HCT116 (cell line): ENCODE measurements at regions not wholly inside any gene's neighbourhood (a gene's known extent, or its start where the extent isn't known, plus 50 kb on each side); places are given as distances from the start of the nearest gene placed in this dataset.

Source experiments
- CBX3 ChIP-seq: IDR thresholded peaks from 2 replicates; pipeline ENCODE4 v1.6.1; 2012; ENCODE audit warnings: low read depth
- EGR1 ChIP-seq: IDR thresholded peaks from 2 replicates; pipeline ENCODE4 v1.6.1; 2012; ENCODE audit warnings: low read depth
- ELF1 ChIP-seq: IDR thresholded peaks from 2 replicates; pipeline ENCODE4 v1.6.1; 2012; ENCODE audit warnings: low read depth, borderline replicate concordance
- EZH2 ChIP-seq: fragments of 200-600 bp; sonication (generic); IDR thresholded peaks from 2 replicates; pipeline ENCODE4 v1.6.1; 2017; ENCODE audit warnings: antibody characterized with exemption, mixed run types
- EZH2phosphoT487 ChIP-seq: fragments of 200-600 bp; IDR thresholded peaks from 2 replicates; pipeline ENCODE4 v1.6.1; 2018; ENCODE audit warnings: antibody characterized with exemption, borderline replicate concordance
- POLR2A ChIP-seq: IDR thresholded peaks from 2 replicates; pipeline ENCODE4 v1.7.0; 2011; ENCODE audit warnings: borderline replicate concordance; ENCODE audit not compliant: insufficient read depth, insufficient read length; ENCODE audit errors: extremely low read depth
- POLR2AphosphoS5 ChIP-seq: IDR thresholded peaks from 2 replicates; pipeline ENCODE4 v1.6.1; 2011; ENCODE audit warnings: mild to moderate bottlenecking, low read depth, low read length, moderate library complexity
- SIN3A ChIP-seq: IDR thresholded peaks from 2 replicates; pipeline ENCODE4 v1.6.1; 2012; ENCODE audit warnings: low read depth
- SRF ChIP-seq: IDR thresholded peaks from 2 replicates; pipeline ENCODE4 v1.6.1; 2012; ENCODE audit warnings: low read depth
- YY1 ChIP-seq: IDR thresholded peaks from 2 replicates; pipeline ENCODE4 v1.6.1; 2011; ENCODE audit warnings: low read length, low read depth, moderate library complexity, mild to moderate bottlenecking; ENCODE audit not compliant: insufficient replicate concordance; ENCODE audit errors: extremely low read depth
- TF ChIP-seq, protein P1 (sequence below): IDR thresholded peaks from 2 replicates; pipeline ENCODE4 v1.6.1; 2012; ENCODE audit warnings: low read depth
- TF ChIP-seq, protein P2 (sequence below), 3 experiments: fragments of 200-600 bp in 1 of 3; sonication (generic) in 1 of 3; IDR thresholded peaks in 2 of 3; conservative IDR thresholded peaks in 1 of 3; 2 replicates each; pipeline ENCODE4 v1.5.1; 2012 to 2017; ENCODE audit warnings: low read depth in 2 of 3, low read length in 2 of 3, antibody characterized with exemption in 1 of 3, borderline replicate concordance in 1 of 3, control low read depth in 1 of 3, mild to moderate bottlenecking in 1 of 3, mixed read lengths in 1 of 3, mixed run types in 1 of 3, moderate library complexity in 1 of 3; ENCODE audit not compliant: insufficient read depth in 1 of 3
- TF ChIP-seq, protein P3 (sequence below): IDR thresholded peaks from 2 replicates; pipeline ENCODE4 v1.6.1; 2012

DNA sequence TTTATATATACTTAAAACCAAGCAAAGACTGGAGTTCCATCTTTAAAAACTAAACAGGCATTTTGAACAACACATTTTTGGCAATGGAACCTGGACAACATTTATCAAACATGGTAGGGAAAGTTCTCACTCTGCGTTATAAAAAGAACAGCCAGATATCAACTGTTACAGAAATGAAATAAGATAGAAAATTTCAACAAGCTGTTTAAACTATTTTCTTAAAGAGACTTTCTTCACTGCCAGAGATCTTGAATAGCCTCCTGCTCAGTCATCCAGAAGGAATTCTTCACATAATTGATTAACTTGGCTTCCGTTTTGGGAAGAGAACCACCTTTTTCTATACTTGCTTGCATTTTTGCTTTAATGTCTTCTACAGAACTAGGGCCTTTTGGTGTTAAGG lies 166.0 kb upstream of the PIK3C3 start:
- TF ChIP-seq, protein P1, sequence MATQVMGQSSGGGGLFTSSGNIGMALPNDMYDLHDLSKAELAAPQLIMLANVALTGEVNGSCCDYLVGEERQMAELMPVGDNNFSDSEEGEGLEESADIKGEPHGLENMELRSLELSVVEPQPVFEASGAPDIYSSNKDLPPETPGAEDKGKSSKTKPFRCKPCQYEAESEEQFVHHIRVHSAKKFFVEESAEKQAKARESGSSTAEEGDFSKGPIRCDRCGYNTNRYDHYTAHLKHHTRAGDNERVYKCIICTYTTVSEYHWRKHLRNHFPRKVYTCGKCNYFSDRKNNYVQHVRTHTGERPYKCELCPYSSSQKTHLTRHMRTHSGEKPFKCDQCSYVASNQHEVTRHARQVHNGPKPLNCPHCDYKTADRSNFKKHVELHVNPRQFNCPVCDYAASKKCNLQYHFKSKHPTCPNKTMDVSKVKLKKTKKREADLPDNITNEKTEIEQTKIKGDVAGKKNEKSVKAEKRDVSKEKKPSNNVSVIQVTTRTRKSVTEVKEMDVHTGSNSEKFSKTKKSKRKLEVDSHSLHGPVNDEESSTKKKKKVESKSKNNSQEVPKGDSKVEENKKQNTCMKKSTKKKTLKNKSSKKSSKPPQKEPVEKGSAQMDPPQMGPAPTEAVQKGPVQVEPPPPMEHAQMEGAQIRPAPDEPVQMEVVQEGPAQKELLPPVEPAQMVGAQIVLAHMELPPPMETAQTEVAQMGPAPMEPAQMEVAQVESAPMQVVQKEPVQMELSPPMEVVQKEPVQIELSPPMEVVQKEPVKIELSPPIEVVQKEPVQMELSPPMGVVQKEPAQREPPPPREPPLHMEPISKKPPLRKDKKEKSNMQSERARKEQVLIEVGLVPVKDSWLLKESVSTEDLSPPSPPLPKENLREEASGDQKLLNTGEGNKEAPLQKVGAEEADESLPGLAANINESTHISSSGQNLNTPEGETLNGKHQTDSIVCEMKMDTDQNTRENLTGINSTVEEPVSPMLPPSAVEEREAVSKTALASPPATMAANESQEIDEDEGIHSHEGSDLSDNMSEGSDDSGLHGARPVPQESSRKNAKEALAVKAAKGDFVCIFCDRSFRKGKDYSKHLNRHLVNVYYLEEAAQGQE: no peak
- TF ChIP-seq, protein P2, sequence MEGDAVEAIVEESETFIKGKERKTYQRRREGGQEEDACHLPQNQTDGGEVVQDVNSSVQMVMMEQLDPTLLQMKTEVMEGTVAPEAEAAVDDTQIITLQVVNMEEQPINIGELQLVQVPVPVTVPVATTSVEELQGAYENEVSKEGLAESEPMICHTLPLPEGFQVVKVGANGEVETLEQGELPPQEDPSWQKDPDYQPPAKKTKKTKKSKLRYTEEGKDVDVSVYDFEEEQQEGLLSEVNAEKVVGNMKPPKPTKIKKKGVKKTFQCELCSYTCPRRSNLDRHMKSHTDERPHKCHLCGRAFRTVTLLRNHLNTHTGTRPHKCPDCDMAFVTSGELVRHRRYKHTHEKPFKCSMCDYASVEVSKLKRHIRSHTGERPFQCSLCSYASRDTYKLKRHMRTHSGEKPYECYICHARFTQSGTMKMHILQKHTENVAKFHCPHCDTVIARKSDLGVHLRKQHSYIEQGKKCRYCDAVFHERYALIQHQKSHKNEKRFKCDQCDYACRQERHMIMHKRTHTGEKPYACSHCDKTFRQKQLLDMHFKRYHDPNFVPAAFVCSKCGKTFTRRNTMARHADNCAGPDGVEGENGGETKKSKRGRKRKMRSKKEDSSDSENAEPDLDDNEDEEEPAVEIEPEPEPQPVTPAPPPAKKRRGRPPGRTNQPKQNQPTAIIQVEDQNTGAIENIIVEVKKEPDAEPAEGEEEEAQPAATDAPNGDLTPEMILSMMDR (IDR thresholded peaks at IDR 0.05 in 2 of 3, conservative IDR thresholded peaks at IDR 0.05 in 1 of 3; ENCODE audit: borderline replicate concordance in 1 of 3, insufficient read depth in 1 of 3, low read depth in 2 of 3, low read length in 2 of 3): no peak
- TF ChIP-seq POLR2AphosphoS5: no peak
- TF ChIP-seq EZH2: no peak
- TF ChIP-seq EGR1: no peak
- TF ChIP-seq, protein P3, sequence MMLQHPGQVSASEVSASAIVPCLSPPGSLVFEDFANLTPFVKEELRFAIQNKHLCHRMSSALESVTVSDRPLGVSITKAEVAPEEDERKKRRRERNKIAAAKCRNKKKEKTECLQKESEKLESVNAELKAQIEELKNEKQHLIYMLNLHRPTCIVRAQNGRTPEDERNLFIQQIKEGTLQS: no peak
- TF ChIP-seq POLR2A: no peak
- no peak for TF ChIP-seq CBX3
- TF ChIP-seq SIN3A: no peak
- no peak for TF ChIP-seq YY1
- no peak for TF ChIP-seq EZH2phosphoT487
- TF ChIP-seq SRF: no peak
- no peak for TF ChIP-seq ELF1
